GM19025 (cell line): ENCODE measurements at regions not wholly inside any gene's neighbourhood (a gene's known extent, or its start where the extent isn't known, plus 50 kb on each side); places are given as distances from the start of the nearest gene placed in this dataset.

ENCODE experiments used
- ATAC-seq: cut with Tn5 transposase; IDR thresholded peaks from one replicate; pipeline ENCODE4 v1.9.1; 2021; ENCODE audit warnings: mild to moderate bottlenecking, low read depth, moderate library complexity; ENCODE audit not compliant: unreplicated experiment

DNA sequence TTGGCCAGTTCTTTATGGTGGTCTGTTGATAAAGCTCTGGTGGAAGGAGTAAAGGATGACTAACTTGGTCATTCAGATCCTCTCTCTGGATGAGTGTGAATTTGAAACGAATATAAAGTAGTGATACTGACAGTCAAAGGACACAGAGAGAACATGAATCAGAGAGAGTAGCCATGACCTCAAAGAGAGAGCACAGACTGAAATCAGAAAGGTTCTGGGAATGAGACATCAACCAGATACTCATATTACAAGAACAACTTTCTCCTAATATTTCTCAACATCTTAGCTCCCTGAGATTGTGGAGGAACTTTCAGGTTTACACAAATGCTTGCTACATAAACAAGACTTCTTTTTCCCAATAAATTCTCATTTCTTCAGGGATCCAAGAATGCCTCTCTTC is 849.1 kb upstream of the CHAC2 start:
- no peak for ATAC-seq

- ATAC-seq, result no peak
Observed at GRCh38 chr2:52916981-52917380, 850.6 kb upstream of the CHAC2 start.

- ATAC-seq, result no peak
Observed at GRCh38 chr2:52904355-52904891, 863.2 kb upstream of the CHAC2 start.

DNA sequence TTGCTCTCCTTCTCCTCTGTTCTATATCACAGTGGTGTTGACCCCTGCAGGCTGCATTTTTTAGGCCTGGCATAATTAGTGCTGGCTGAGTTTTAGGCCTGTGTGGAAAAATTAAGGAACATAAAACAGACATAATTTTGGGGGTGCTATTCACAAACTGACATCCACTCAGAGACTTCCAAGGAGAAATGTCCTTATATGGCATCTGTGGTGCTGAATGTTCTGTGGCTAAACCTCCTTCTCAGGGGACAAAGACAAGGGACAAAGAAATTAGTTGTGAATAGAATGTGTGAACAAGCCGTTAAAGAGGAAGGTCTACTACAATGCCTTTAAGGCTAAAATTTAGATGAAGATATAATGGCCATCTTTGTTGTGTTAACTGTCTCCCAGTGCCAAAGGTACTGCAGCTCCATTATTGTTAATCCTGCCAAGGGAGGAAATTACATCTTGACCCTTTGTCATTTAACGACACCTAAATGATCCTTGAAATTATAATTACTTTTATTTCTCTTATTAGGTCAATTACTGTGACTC is 870.0 kb upstream of the CHAC2 start:
- ATAC-seq, result no peak

DNA sequence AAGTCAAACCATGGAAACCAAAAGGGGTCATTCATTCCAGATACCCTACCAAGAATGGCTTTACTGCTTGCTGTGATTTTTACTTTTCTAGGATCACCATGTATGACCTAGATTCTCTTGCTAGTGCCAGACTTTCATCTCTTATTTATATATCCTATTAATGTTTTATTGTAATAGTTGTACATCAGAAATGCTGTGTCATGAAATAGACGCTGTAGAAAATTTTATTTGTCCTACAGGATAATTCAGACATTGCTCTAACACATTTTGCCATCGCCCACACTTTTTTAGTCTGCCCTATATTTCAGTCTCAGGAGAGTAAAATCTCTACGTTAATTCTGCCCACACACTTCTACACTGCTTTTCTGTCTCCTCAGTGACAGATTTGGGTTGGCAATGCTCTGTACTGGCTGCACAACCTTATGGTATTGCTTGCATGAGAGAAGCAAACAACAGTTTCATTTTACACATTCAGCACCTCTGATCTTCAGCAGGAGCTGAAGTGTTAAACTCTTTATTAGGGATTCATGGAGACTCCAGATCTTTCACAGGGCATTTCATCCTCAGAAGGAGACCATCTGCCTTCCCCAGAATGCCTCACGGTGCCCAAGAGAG is 871.8 kb upstream of the CHAC2 start:
- ATAC-seq, result no peak

- no peak for ATAC-seq
Observed at GRCh38 chr2:52886556-52886955, 881.0 kb upstream of the CHAC2 start.

DNA sequence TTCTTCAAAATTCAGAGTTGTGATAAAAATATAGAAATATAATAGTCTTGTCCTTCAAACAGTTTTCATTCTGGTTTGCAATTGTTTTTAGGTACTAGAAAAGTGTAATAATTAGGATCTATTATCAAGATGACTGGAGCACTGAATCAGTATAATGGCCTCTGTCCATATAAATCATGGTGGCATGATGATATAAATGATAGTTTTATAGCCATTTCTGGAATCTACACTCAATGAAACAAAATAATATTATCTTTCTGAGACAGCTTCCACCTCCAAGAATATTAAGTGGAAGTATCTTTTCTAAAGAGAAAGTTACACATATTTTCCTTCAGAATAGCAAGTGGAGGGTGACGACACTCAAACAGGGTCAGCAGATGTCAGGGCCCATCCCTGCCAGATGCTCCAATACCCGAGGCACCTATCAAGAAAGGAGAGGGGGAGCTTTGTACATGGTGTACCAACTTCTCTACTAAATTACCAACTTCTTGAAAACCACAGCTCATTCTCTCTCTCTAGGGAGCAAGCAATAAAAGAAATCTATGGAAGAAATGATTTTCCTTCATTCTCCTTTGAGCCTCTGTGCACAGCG is 882.7 kb upstream of the CHAC2 start:
- no peak for ATAC-seq

GRCh38 chr2:52882974-52883373 is 884.6 kb upstream of the CHAC2 start:
- no peak for ATAC-seq

GRCh38 chr2:52881606-52882005 is 886.0 kb upstream of the CHAC2 start:
- ATAC-seq, result no peak

DNA sequence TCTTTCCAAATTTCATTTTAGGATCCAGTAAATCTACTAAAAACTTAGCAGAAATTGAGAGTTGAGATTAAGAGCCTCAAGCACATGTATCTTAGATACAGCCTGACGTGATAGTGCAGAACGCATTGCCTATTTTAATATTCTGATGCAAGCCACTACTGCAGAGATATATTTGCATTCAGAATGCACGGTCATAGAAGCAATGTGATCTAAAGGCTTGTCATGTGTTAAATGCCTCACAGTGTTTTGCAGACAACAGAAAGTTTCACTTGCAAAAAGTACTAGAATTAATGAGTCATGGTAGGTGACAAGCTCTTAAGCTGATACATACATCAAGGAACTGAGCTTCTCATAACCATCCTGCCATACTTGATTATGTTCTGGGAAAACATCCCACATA is 886.7 kb upstream of the CHAC2 start:
- ATAC-seq, result no peak

DNA sequence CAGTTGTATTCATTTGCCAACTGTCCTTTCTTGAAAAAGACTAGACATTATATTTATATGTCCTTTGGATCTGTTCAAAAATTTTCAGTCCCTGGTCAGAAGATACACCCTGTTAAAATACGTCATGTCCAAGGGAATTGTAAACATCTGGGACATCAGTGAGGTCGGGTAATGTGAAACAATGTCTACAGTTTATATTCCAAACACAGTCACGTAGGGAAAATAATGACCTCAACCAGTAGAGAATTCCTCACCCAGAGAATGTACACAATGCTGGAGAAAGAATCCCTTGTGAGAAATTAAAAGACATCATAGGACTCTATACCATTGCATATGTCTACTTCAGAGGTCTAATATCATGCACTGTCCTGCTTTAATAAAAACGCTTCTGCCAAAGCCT is 888.0 kb upstream of the CHAC2 start:
- ATAC-seq, result no peak

GRCh38 chr2:52877703-52878102 is 889.9 kb upstream of the CHAC2 start:
- ATAC-seq, result no peak

- ATAC-seq, result no peak
Observed at GRCh38 chr2:52874466-52875106, 893.0 kb upstream of the CHAC2 start.

DNA sequence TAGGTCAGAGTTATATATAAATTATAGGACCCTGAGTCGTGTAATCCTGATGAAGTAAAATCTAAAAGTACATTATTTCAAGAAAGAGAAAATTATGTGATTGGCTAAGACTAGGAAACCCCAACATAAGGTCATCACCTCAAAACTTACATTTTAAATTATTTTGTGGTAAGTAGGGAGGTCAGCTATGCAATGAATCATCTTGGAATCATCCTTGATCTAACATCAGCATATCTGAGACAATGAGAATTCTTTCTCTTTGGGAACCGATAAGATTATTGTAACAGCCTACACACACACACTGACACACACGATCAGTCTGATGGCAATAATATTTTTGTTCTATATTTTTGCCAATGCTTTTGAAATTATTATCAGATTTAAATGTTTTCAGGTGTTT is 904.8 kb upstream of the CHAC2 start:
- ATAC-seq, result no peak

DNA sequence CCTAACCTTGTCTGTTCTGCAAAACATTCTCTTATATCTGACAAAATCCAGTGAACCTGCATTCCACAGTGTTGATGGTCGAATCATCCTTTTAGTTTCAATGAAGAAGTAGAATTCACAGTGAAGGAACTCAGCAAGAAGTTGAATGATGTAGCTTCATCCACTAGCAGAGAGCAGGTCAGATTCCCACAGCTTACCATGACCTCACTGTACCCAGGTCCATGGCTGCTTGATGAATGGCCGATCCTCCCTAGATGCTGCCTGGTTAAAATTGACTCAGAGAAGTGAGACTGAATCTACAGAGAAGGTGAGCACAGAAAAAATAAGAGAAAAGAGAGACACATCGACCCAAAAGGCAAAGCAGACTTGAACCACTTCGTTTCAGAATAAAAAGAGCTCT is 906.0 kb upstream of the CHAC2 start:
- no peak for ATAC-seq

DNA sequence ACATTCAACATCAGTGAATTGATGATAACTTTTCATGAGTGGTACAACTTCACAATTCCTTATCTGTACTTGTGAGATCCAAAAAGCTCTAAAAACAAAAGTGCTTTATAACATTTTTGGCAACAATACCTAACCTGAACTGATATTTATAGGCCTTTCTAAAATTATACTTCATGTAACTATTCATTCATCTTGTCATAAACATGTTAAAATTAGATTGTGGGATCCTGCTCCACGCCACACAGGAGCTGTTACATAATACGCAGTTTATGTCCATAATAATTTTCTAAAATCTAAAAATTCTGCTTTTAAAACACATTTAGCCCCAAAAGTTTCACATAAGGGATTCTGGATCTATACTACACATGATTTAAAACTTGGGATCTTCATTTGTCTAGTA is 908.5 kb upstream of the CHAC2 start:
- no peak for ATAC-seq

DNA sequence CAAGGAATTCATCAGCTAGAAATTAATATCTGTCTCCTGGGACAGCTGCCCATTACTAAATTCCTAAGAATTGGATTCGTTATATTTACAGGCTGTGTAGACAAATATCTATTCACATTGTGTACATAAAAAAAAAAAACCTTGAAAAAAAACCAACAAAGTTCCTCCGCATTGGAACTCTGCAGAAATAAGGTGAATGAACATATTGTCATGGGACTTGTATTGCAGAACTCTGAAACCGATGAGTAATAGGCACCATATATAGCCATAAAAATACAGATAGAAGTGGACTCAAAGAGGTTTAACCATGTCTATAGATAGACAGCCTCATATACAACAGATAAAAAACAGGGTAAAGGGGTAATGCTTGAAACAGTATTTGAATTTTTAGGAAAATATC is 909.9 kb upstream of the CHAC2 start:
- no peak for ATAC-seq

DNA sequence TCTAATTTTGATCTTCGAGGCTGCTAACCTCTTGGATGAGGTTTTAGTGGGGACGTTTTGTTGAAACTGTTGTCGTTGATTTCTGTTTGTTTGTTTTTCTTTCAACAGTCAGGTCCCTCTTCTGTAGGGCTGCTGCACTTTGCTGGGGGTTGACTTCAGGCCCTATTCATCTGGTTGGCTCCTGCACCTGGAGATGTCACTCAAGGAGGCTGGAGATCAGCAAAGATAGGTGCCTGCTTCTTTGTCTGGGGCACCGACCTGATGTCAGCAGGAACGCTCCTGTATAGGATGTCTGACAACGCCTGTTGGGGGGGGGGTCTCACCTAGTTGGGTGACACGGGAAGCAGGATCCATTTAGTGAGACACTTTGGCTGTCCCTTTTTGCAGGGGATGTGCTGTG is 915.6 kb upstream of the CHAC2 start:
- no peak for ATAC-seq

DNA sequence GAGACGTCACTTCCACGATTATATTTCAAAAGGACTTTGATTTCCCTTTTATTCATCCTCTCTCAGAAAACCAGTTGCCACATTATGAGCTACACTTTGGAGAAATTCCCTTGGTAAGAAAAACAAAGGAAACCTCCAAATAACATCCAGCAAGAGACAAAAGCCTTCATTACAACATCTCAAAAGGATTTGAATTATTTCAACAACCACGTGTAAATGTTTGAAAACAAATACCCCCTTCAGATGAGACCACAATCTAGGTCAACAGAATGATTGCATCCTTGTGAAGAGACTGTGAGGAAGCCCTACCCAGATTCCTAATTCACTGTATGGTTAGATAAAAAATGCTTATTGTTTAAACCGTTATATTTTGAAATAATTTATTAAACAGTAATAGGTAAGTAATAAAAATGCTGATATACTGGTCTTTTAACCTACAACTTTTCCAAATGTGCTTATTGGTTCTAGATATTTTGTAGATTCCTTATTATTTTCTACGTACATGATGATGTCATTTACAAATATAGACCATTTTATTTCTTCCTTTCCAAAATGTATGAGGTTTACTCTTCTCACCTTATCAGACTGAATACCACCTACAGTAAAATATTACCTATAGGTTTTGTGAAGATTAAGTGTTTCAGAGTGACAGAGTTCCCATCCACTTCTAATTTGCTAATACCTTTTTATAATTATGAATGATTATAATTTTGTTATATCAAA is 922.7 kb upstream of the CHAC2 start:
- ATAC-seq, result no peak

DNA sequence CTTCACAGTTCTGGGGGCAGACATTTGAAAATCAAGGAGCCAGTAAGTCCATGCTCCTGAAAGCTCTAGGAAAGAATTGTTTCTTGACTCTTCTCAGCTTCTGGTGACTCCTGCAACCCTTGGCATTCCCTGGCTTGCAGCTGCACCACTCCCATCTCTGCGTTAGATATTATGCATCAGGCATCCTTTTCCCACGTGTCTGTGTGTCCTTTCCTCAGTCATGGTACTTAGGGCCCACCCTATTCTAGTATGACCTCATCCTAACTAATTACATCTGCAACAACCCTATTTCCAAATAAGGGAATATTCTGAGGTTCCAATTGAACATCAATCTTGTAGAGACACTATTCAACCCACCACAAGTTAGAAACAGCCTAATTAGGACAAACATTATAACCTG is 931.7 kb upstream of the CHAC2 start:
- no peak for ATAC-seq

DNA sequence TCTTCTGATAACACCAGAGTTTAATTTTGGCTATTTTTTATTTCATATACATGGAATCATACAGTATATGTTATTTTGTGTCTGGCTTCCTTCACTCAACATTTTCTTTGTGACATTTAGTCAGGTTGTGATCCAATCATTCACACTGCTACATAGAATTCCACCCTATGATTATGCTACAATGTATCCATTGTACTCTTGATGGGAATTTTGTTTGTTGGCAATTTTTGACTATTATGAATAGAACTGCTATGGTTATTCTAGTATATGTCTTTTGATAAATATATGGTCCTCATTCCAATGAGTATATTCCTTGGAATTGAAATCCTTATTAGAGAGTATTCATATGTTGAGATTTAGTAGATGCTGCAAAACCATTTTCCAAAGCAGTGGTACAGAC is 936.4 kb upstream of the CHAC2 start:
- no peak for ATAC-seq
